D721Med (cell line): ENCODE measurements at regions not wholly inside any gene's neighbourhood (a gene's known extent, or its start where the extent isn't known, plus 50 kb on each side); places are given as distances from the start of the nearest gene placed in this dataset.

Experiments
- DNase-seq: peaks from one replicate; pipeline ENCODE4 v3.0.0; 2011; ENCODE audit warnings: low spot score; ENCODE audit not compliant: insufficient read length
- FAIRE-seq: peaks from 2 replicates; lab custom pipeline; 2011; peaks lifted over from hg19 to GRCh38; lab: Jason Lieb, UNC
- TF ChIP-seq, protein P1 (sequence below): IDR thresholded peaks from 2 replicates; pipeline ENCODE4 v1.5.1; 2012; ENCODE audit warnings: mild to moderate bottlenecking, control low read depth; ENCODE audit not compliant: insufficient read depth; ENCODE audit errors: missing control alignments

DNA sequence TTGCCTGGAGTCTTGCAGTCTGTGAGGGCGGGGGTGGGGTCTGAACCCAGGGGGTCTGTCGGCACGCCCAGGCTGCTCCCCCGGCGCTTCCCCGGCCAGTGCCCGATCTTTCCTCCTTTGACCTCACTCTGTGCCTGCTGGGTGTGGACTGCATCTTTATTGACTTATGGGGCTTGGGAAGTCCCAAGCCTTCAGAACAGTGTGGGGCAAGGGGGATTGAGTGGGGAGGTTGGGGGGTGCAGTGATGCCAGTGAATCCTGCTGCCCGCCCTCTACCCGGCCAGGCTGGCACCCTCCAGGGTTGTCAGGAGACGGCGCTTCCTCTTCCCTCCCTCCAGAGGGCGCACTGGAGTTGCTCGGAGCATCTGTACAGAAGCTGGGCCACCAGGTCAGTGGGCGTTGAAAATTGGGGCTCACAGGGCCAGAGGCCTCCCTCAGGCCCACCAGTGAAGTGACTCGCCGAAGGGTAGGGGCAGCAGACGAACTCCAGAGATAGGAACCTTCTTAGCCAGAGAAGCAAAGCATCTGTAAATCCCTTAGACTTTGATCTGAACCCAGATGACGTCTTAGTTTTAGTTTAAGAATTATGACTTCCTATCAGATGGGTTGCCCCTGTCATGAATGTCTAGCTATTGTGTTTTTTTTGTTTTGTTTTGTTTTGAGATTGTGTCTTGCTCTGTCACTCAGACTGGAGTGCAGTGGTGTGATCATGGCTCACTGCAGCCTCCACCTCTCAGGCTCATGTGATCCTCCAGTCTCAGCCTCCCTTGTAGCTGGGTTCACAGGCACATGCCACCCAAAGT lies 184.8 kb upstream of the CIBAR2 start:
- FAIRE-seq (no peak), DNase-seq (no peak)

GRCh38 chr16:85297881-85298280 lies 185.6 kb upstream of the CIBAR2 start:
- DNase-seq (no peak), FAIRE-seq (no peak)
- TF ChIP-seq, protein P1, sequence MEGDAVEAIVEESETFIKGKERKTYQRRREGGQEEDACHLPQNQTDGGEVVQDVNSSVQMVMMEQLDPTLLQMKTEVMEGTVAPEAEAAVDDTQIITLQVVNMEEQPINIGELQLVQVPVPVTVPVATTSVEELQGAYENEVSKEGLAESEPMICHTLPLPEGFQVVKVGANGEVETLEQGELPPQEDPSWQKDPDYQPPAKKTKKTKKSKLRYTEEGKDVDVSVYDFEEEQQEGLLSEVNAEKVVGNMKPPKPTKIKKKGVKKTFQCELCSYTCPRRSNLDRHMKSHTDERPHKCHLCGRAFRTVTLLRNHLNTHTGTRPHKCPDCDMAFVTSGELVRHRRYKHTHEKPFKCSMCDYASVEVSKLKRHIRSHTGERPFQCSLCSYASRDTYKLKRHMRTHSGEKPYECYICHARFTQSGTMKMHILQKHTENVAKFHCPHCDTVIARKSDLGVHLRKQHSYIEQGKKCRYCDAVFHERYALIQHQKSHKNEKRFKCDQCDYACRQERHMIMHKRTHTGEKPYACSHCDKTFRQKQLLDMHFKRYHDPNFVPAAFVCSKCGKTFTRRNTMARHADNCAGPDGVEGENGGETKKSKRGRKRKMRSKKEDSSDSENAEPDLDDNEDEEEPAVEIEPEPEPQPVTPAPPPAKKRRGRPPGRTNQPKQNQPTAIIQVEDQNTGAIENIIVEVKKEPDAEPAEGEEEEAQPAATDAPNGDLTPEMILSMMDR = no peak

More for the DNA sequence above, 184.8 kb upstream of the CIBAR2 start:
- TF ChIP-seq, protein P1 = peak; percentile 71

- no peak for DNase-seq
- FAIRE-seq = no peak
- TF ChIP-seq, protein P1 = no peak
Measured at GRCh38 chr16:85300406-85300968, 188.2 kb upstream of the CIBAR2 start.

DNA sequence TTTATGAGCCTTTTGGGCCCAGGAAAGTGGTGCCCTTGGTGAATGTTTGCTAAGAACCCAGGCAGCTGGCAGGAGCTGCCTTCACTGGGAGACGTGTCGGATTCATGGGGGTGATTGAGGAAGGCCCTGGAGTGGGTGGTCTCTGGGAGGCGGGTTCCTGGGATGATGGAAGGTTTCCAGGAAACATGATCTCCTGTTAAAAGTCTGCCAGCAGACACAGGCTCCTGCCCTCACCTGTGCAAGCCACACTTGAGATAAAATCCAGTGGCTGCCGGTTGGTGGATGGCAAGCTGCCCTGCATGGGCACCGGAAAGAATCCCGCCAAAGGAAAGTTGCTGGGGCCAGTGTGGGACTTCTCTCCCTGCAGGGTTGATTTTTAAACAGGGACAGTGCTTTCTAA lies 189.0 kb upstream of the CIBAR2 start:
- DNase-seq (no peak), FAIRE-seq (no peak)
- TF ChIP-seq, protein P1 = no peak

DNA sequence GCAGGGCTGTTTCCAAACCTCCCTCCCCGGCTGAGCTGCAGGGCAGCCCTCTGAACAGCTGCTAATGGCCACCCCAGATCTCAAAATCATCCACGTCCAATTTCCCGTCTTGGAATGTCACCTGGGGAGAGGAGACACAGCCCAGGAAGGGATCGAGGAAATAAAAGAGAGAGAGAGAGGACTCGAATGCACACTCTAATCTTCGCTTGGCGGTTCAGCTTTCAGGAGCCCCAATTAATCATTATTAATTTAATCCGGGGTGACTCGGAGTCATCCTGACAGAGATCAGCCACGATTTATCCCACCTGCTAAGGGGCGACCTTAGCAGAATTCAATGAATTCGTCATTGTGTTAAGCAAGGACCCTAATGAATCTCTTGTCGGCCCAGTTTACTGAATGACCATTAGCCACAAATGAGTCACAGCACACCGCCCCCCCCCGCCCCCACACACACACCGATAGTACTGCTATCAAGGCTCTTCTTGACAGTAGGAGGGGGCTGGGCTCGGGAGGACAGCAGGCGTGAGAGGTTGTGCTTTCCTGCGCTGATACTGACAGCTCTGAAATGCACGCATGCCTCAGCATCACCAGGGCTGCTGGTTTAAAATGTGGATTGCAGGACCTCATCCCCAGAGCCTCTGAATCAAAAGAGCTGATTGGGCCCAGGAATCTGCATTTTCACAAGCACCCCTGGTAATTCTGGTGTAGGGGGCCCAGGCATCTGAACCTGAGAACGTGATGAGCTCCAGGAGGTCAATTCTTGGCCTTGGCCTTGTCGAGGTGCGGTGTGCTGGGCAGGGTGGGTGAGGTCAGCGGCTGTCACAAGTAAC lies 190.0 kb upstream of the CIBAR2 start:
- TF ChIP-seq, protein P1 = no peak
- DNase-seq (peak; percentile 53), FAIRE-seq (no peak)

- TF ChIP-seq, protein P1 = no peak
- no peak for FAIRE-seq
- DNase-seq = no peak
Measured at GRCh38 chr16:85302848-85303353, 190.6 kb upstream of the CIBAR2 start.
